H1 (cell line): ENCODE measurements at regions not wholly inside any gene's neighbourhood (a gene's known extent, or its start where the extent isn't known, plus 50 kb on each side); places are given as distances from the start of the nearest gene placed in this dataset.

ENCODE experiments used
- CHD7 ChIP-seq: fragments of 300-600 bp; sonication (generic); IDR thresholded peaks from 2 replicates; pipeline ENCODE4 v1.7.1; 2012; ENCODE audit warnings: low read length, moderate library complexity, mild to moderate bottlenecking, inconsistent platforms; ENCODE audit not compliant: insufficient replicate concordance
- POLR2A ChIP-seq, 2 experiments: IDR thresholded peaks; 1 replicate in 1 of 2; 2 replicates in 1 of 2; pipeline ENCODE4 v1.6.1; 2011; ENCODE audit warnings: low read depth in 2 of 2, low read length in 2 of 2, mild to moderate bottlenecking in 2 of 2; ENCODE audit errors: control extremely low read depth in 1 of 2

- TF ChIP-seq CHD7 (no peak), POLR2A (IDR thresholded peaks at IDR 0.05; ENCODE audit: control extremely low read depth in 1 of 2, low read depth in 2 of 2, low read length in 2 of 2) (no peak)
- TF ChIP-seq, all 59 proteins: peak for 0
Measured at GRCh38 chrX:69019073-69019890, 146.0 kb downstream of the PJA1 start (continued).
